ENCODE measurements at regions not wholly inside any gene's neighbourhood (a gene's known extent, or its start where the extent isn't known, plus 50 kb on each side); places are given as distances from the start of the nearest gene placed in this dataset.

GRCh38 chr6:141451511-141452353, 681.0 kb upstream of the GJE1 start:
- no TSS peak for BruUV-seq (replicated peaks)

GRCh38 chr6:141451181-141451510, 681.6 kb upstream of the GJE1 start:
- no TSS peak for BruUV-seq (replicated peaks)
- Mint-ChIP-seq H3K9me3 (ENCODE audit: unreplicated experiment) (no peaks in the 10 kb centered on the region), H3K27me3 (ENCODE audit: insufficient read depth, unreplicated experiment) (peaks cover 10% of the 10 kb centered on the region), H3K36me3 (ENCODE audit: insufficient read depth, unreplicated experiment) (no peaks in the 10 kb centered on the region), H3K4me1 (ENCODE audit: low read depth, unreplicated experiment) (no peaks in the 10 kb centered on the region), H3K4me3 (ENCODE audit: unreplicated experiment) (no peak overlapping the region), H3K27ac (ENCODE audit: unreplicated experiment) (no peak overlapping the region)
- POLR2A ChIA-PET = no interaction called here
- Histone ChIP-seq H3K9me3 (no peaks in the 10 kb centered on the region), H3K4me3 (ENCODE audit: low read depth, low read length) (no peak overlapping the region), H3K4me1 (no peaks in the 10 kb centered on the region), H3K36me3 (ENCODE audit: control insufficient read depth, insufficient read depth, low read length) (no peaks in the 10 kb centered on the region), H3K27me3 (replicated peaks; ENCODE audit: control insufficient read depth, insufficient read depth, low read length) (no peaks in the 10 kb centered on the region)
- CTCF ChIA-PET = no interaction called here
- no peak for DNase-seq
- intact Hi-C loops (cut with micrococcal nuclease; ENCODE audit: unreplicated experiment) = no loop called here
- TF ChIP-seq CTCF (IDR thresholded peaks at IDR 0.05; ENCODE audit: insufficient read depth in 1 of 2, low read depth in 1 of 2, low read length in 1 of 2, severe bottlenecking in 1 of 2, unreplicated experiment in 1 of 2) = no peak

More at GRCh38 chr6:141451511-141452353, 681.0 kb upstream of the GJE1 start:
- H3K36me3 Mint-ChIP-seq (ENCODE audit: insufficient read depth, unreplicated experiment) = no peaks in the 10 kb centered on the region
- H3K27ac Mint-ChIP-seq (ENCODE audit: unreplicated experiment) = no peak overlapping the region
- DNase-seq = no peak
- Histone ChIP-seq H3K36me3 (ENCODE audit: control insufficient read depth, insufficient read depth, low read length) (no peaks in the 10 kb centered on the region), H3K27me3 (replicated peaks; ENCODE audit: control insufficient read depth, insufficient read depth, low read length) (no peaks in the 10 kb centered on the region), H3K9me3 (no peaks in the 10 kb centered on the region), H3K4me3 (ENCODE audit: low read depth, low read length) (no peak overlapping the region), H3K4me1 (no peaks in the 10 kb centered on the region)
- ChIA-PET POLR2A (no interaction called here), CTCF (no interaction called here)
- H3K4me3 Mint-ChIP-seq (ENCODE audit: unreplicated experiment) = no peak overlapping the region
- TF ChIP-seq CTCF (IDR thresholded peaks at IDR 0.05; ENCODE audit: insufficient read depth in 1 of 2, low read depth in 1 of 2, low read length in 1 of 2, severe bottlenecking in 1 of 2, unreplicated experiment in 1 of 2) = no peak
- H3K9me3 Mint-ChIP-seq (ENCODE audit: unreplicated experiment) = no peaks in the 10 kb centered on the region
- H3K27me3 Mint-ChIP-seq (ENCODE audit: insufficient read depth, unreplicated experiment) = peaks cover 10% of the 10 kb centered on the region
- intact Hi-C loops (cut with micrococcal nuclease; ENCODE audit: unreplicated experiment) = no loop called here
- H3K4me1 Mint-ChIP-seq (ENCODE audit: low read depth, unreplicated experiment) = no peaks in the 10 kb centered on the region

- H3K36me3 Mint-ChIP-seq (ENCODE audit: insufficient read depth, unreplicated experiment) = no peaks in the 10 kb centered on the region
- CTCF ChIA-PET = no interaction called here
- intact Hi-C loops (cut with micrococcal nuclease; ENCODE audit: unreplicated experiment) = no loop called here
These were observed 686.6 kb upstream of the GJE1 start for GRCh38 chr6:141445928-141446628.

More at GRCh38 chr6:141445928-141446628, 686.6 kb upstream of the GJE1 start:
- no peak for TF ChIP-seq CTCF (IDR thresholded peaks at IDR 0.05; ENCODE audit: insufficient read depth in 1 of 2, low read depth in 1 of 2, low read length in 1 of 2, severe bottlenecking in 1 of 2, unreplicated experiment in 1 of 2)
- Mint-ChIP-seq H3K4me1 (ENCODE audit: low read depth, unreplicated experiment) (no peaks in the 10 kb centered on the region), H3K27me3 (ENCODE audit: insufficient read depth, unreplicated experiment) (no peaks in the 10 kb centered on the region), H3K9me3 (ENCODE audit: unreplicated experiment) (no peaks in the 10 kb centered on the region), H3K4me3 (ENCODE audit: unreplicated experiment) (no peak overlapping the region), H3K27ac (ENCODE audit: unreplicated experiment) (no peak overlapping the region)
- H3K4me3 ChIP-seq (ENCODE audit: low read depth, low read length) = no peak overlapping the region
- H3K36me3 ChIP-seq (ENCODE audit: control insufficient read depth, insufficient read depth, low read length) = no peaks in the 10 kb centered on the region
- no peaks in the 10 kb centered on the region for H3K27me3 ChIP-seq (replicated peaks; ENCODE audit: control insufficient read depth, insufficient read depth, low read length)
- no peak for DNase-seq
- BruUV-seq (replicated peaks) = no TSS peak
- 0 out of 2 replicates have a peak, but pooled peaks cover 4% of the 10 kb centered on the region for H3K4me1 ChIP-seq
- POLR2A ChIA-PET = no interaction called here
- no peaks in the 10 kb centered on the region for H3K9me3 ChIP-seq
